GM19455 (cell line): ENCODE measurements at regions not wholly inside any gene's neighbourhood (a gene's known extent, or its start where the extent isn't known, plus 50 kb on each side); places are given as distances from the start of the nearest gene placed in this dataset.

Experiments used
- ATAC-seq: cut with Tn5 transposase; IDR thresholded peaks from one replicate; pipeline ENCODE4 v1.9.1; 2021; ENCODE audit not compliant: unreplicated experiment

- ATAC-seq = no peak
Measured at GRCh38 chr4:123966990-123967769, 570.6 kb downstream of the SPRY1 start.

GRCh38 chr4:123972031-123972430 is 575.4 kb downstream of the SPRY1 start:
- ATAC-seq = no peak

- ATAC-seq = no peak
Measured at GRCh38 chr4:123974386-123975149, 578.0 kb downstream of the SPRY1 start.

DNA sequence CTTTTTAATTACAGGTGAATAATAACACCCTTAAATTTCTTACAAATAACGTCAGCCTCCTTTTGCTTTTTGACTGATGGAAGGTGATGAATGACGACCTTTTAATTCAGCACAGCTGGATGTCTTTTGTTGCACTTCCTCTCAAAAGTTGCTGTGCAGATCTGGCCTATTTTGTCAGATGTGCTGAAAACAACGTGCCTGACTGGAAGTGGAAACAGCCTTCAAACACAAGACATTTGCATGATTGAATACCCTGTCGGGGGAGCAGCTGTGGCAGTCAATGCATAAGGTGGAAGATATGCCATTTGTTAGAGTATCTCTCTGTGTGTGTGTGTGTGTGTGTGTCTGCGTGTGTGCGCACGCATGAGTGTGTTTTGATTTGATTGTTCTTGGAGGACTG is 579.7 kb downstream of the SPRY1 start:
- ATAC-seq = no peak

GRCh38 chr4:123976819-123977218 is 580.2 kb downstream of the SPRY1 start:
- ATAC-seq = no peak

DNA sequence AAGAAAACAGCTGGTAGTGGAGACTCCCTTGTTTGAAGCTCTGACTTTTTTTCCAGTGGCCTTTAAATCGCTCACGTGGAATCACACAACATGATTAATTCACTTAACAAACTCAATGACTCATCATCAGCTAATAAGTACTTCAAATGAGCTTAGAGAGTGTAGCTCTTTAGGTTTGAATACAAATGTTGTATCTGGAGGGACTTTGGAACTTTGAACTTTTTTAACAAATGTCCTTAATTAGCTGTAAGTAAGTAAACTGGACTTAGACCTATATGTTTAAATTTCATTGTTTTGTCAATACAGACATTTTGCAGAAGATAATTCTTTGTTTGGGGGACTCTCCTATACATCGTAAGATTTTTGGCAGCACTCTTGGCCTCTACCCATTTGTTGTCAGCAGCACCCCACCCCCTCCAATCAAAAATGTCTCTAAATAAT is 581.1 kb downstream of the SPRY1 start:
- no peak for ATAC-seq

DNA sequence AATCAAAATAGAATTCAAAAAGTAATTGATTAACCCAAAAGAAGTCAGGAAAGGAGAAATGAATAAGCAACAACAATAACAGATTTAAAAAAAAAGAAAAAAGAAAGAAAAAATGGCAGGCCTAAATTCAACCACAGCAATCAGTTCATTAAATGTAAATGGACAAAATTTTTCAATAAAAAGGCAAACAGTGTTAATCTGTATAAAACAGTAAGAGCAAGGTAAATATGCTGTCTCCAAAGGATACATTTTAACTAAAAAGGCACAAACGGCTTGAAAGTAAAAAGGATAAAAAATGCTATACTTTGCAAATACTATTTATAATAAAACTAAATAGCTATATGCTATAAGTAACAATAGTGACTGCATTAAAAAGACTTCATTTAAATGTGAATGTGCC is 582.0 kb downstream of the SPRY1 start:
- no peak for ATAC-seq

- ATAC-seq = no peak
Measured at GRCh38 chr4:123980736-123981300, 584.2 kb downstream of the SPRY1 start.

DNA sequence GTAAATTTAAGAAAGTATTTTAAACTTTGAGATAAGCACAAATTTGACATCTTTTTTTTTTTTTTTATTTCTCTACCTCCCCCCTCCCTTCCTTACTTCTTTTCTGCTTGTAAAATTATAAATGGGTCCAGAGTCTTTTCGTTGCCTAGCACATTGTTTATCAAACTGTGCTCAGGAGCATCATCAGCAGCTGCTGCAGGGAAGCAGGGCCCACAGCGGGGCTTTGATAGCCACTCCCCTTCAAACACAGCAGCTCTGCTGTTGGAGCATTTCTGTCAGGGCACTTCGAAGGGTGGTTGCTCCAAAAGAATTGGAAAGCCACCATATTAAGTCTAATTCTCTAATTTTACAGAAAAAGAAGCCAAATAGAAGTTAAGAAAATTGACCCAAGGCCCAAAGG is 588.3 kb downstream of the SPRY1 start:
- ATAC-seq = no peak

- no peak for ATAC-seq
Measured at GRCh38 chr4:123986268-123986798, 589.7 kb downstream of the SPRY1 start.

- no peak for ATAC-seq
Measured at GRCh38 chr4:123987408-123987807, 590.8 kb downstream of the SPRY1 start.

DNA sequence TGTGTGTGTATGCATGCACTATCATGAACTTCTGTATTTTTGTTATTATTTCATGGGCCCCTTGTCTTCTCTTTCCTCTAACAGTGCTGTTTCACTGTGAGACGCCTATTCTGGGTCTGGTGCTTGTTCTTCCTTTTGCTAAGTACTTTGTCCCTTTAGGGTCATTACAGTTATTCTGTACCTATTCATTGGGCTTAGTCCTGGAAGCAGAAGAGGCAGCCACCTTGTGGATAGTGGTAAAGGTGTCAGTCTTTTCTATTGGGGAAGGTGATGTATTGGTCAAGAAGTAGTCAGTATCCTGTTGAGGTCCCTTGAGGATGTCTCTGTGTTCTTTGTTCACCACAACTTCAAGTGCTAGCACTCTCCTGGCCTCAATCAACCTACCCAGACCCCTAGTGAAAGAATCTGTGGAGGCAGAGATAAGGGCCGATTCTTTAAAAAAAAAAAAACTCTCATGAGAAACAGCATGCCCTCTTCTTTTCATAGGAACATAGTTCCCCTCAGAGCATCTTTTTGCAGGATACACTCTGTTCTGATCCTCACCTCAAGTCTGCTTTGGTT is 593.8 kb downstream of the SPRY1 start:
- ATAC-seq = no peak

DNA sequence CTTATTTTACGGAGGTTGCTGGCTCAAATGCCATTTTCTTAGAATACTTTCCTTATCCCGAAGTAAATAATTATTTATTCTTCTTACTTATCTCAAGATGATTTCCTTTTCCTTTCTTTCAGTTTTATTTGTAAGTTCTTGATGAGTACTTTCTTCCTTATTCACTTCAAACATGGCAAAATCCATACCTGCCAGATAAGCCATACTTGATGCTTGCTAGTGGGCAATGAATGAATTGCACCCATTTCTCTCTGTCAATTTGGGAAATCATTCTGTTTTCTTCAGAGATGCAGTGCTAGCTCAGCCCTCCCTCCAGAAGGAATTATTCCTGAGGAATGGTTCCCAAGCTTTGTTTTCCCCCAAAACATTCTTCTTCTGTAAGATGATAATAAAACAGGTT is 598.3 kb downstream of the SPRY1 start:
- no peak for ATAC-seq

GRCh38 chr4:123995936-123996335 is 599.3 kb downstream of the SPRY1 start:
- no peak for ATAC-seq

DNA sequence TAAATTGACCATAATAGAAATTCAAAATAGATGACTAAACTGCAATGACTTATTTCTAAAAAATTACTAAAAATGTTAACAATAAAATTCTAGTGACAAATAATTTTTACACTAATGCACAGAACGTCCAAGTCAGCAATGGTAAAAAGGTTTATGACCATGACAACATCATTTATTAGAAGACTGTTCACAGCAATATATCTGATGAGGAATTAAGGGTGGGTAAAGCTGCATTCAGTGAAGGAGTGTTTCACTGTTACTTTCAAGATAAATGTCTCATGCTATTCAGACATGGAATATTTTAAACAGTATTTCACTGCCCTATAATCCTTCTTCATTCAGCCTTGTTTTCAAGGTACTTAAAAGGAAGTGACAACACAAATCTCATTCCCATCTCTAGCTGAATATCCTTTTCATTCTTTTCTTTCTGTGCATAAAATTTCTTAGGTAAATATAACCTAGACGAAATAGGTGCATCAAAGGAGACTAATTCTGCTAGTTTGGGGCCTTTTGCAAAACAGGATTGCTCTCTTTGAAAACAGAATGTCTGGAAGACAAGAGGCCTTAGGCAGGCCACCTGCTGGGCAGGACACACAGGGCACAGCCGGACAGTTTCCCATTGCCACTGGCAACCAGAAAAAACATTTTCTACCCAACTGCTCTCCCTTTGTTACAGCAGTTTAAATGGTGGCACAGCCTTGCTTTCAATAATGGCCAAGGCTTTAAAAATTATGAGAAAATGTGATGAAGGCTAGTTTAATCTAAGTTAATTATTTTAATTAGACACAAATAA is 600.3 kb downstream of the SPRY1 start:
- ATAC-seq = no peak

DNA sequence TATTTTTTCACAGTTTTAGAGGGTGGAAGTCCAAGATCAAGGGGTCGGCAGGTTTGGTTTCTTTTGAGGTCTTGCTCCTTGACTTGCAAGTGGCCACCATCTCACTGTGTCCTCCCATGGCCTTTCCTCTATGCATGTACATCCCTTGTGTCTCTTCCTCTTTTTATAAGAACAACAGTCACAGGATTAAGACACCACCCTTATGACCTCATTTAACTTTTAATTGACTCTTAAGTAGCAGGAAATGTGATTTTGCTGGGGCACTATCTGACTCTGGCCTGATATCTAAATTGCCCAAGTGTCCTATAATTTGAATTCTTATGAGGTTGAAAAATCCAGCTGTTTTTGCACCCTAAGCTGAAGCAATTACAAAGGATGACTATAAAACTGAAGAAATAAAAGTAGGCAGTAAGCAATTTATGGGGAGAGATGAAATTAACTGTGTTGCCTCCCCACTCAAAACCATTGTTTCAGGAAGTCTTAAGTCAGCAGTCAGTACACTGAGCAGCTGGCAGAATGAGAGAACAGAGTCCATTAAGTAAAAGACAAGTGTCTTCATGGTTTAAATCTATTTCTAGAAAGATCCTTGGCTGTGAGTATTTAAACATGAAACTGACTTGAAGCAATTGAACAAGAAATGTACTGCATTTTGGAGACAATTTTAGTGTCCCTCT is 601.3 kb downstream of the SPRY1 start:
- ATAC-seq = no peak

DNA sequence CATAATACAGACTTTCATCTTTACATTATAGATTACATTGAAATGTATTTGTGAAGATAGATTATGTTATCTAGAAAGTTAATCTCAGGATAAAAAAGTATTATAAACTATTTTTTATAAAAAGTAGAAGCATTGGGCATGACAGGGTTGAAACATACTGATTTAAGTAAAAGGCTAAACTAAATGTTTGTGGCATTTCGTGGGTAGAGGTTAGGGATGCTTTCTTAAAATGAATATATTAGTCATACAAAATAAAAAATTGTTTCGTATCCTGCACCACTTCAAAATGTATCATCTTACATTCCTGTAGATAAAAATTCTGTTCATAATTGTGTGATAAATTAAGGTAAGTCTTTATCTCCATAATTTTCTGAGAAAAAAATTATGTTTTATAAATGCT is 603.6 kb downstream of the SPRY1 start:
- ATAC-seq = no peak

DNA sequence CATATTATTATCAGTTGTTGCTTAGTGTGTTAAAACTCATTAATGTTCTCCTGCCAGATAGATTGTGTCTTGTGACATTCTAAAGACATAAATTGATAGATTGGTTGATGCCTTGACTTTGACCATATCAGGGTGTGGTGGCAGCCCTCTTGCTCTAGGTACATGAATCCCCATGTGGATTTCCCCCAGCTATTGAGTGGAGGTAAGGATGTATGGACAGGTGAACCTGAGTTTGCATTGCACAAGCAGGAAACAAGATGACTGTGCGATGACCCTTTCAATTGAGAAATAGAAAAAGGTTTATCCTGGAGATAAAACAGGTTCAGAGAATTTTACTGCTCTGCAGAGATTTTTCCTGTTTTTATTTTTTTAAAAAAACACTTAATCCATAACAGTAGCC is 619.2 kb downstream of the SPRY1 start:
- ATAC-seq = no peak

DNA sequence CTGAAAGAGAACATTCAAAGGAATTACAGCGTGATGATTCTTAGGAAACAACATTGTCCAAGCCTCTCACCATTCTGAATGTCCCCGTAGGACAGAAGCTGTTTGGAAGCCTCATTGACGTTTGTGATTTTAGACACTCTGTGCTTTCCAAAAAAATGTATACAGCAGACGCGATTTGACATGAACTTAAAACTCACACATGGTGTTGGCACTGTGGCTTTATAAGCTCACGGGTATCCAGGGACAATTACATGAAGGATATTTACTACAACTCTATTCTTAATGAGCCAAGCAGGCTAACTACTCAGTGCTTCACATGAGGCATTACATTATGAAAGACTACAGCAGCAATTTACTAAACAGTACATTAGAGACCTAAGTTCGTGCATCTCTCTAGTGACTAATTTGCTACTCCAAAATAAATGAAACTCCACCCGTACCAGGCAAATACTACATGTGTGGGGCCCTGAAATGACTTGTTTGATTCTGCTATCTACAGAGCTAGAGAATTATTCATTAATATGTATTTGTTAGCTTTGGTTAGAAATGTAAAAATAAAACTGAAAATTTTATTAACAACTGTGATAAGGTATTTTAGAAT is 620.7 kb downstream of the SPRY1 start:
- ATAC-seq = no peak
